CD4-positive, alpha-beta T cell (primary cell): ENCODE measurements at regions not wholly inside any gene's neighbourhood (a gene's known extent, or its start where the extent isn't known, plus 50 kb on each side); places are given as distances from the start of the nearest gene placed in this dataset.

Experiments
- ATAC-seq: fragments of 200-7000 bp; cut with Tn5 transposase; one replicate; pipeline ENCODE4 v1.10.0; 2022; ENCODE audit warnings: mild to moderate bottlenecking; ENCODE audit not compliant: poor library complexity
- CTCF ChIA-PET: fragments of 350-600 bp; sonication (Branson Sonifier 250); formaldehyde crosslinking; loops from one replicate; lab custom pipeline; 2021; ENCODE audit warnings: antibody characterized with exemption, inconsistent platforms; lab: Charles Lee
- POLR2A ChIA-PET: fragments of 350-600 bp; sonication (Branson Sonifier 250); formaldehyde crosslinking; loops from one replicate; lab custom pipeline; 2021; ENCODE audit warnings: antibody characterized with exemption, inconsistent platforms; lab: Charles Lee
- DNase-seq, 14 experiments: peaks; one replicate each; pipeline ENCODE4 v3.0.0-alpha.2; 2013 to 2020; ENCODE audit warnings: mixed read lengths in 2 of 14
- H3K27ac ChIP-seq, 2 donors: one replicate each; pipeline versions ENCODE4 v1.5.1 to v1.7.0; 2013; ENCODE audit warnings: low read length in 2 of 2, low read depth in 1 of 2, mild to moderate bottlenecking in 1 of 2
- H3K27me3 ChIP-seq, 2 experiments: 1 replicate in 1 of 2; 2 replicates in 1 of 2; pipeline versions ENCODE4 v1.6.1 to v1.7.0; 2013; ENCODE audit warnings: low read length in 2 of 2, control low read depth in 1 of 2, mild to moderate bottlenecking in 1 of 2, moderate library complexity in 1 of 2; ENCODE audit not compliant: insufficient read depth in 2 of 2, control insufficient read depth in 1 of 2
- H3K36me3 ChIP-seq: one replicate; pipeline ENCODE4 v1.6.1; 2013; ENCODE audit warnings: low read length, control low read depth; ENCODE audit not compliant: insufficient read depth
- H3K4me1 ChIP-seq: one replicate; pipeline ENCODE4 v1.6.1; 2013; ENCODE audit warnings: low read length, control low read depth; ENCODE audit not compliant: insufficient read depth
- H3K4me3 ChIP-seq: one replicate; pipeline ENCODE4 v1.5.1; 2013; ENCODE audit warnings: mild to moderate bottlenecking, low read length, moderate library complexity
- H3K9me3 ChIP-seq, 2 experiments: 1 replicate in 1 of 2; 2 replicates in 1 of 2; pipeline versions ENCODE4 v1.6.1 to v1.7.0; 2013; ENCODE audit warnings: low read length in 2 of 2, mild to moderate bottlenecking in 2 of 2, control low read depth in 1 of 2, moderate library complexity in 1 of 2; ENCODE audit not compliant: control insufficient read depth in 1 of 2, insufficient read depth in 1 of 2
- H3K27ac Mint-ChIP-seq: one replicate; pipeline ENCODE4 v1.8.0; 2020; ENCODE audit warnings: mixed read lengths
- H3K27me3 Mint-ChIP-seq: one replicate; pipeline ENCODE4 v1.8.0; 2021; ENCODE audit warnings: mixed read lengths
- H3K36me3 Mint-ChIP-seq: one replicate; pipeline ENCODE4 v1.8.0; 2021; ENCODE audit warnings: low read depth, mixed read lengths
- H3K4me1 Mint-ChIP-seq: one replicate; pipeline ENCODE4 v1.8.0; 2021; ENCODE audit warnings: low read depth, mixed read lengths
- H3K4me3 Mint-ChIP-seq: one replicate; pipeline ENCODE4 v1.8.0; 2020; ENCODE audit warnings: mild to moderate bottlenecking, mixed read lengths
- H3K9me3 Mint-ChIP-seq: one replicate; pipeline ENCODE4 v1.8.0; 2020; ENCODE audit warnings: mixed read lengths
- CTCF ChIP-seq: fragments of 200-600 bp; IDR thresholded peaks from one replicate; pipeline ENCODE4 v1.8.0; 2022; ENCODE audit warnings: antibody characterized with exemption, mild to moderate bottlenecking
- intact Hi-C, 2 experiments: fragments of 100-400 bp; cut with DNase I in 1 of 2; cut with micrococcal nuclease in 1 of 2; formaldehyde crosslinking; loops; one replicate each; pipeline versions ENCODE4 v1.15.1 to v1.9.0; 2023 to 2025; cut with DNase I, micrococcal nuclease

- Mint-ChIP-seq H3K4me1 (no peaks in the 10 kb centered on the region), H3K36me3 (no peaks in the 10 kb centered on the region), H3K27ac (no peak overlapping the region), H3K27me3 (no peaks in the 10 kb centered on the region), H3K4me3 (no peak overlapping the region), H3K9me3 (no peaks in the 10 kb centered on the region)
- Histone ChIP-seq H3K4me1 (no peaks in the 10 kb centered on the region), H3K36me3 (no peaks in the 10 kb centered on the region), H3K9me3 (no peaks in the 10 kb centered on the region), H3K4me3 (no peak overlapping the region), H3K27me3 (no peaks in the 10 kb centered on the region), H3K27ac (no peak overlapping the region)
- ATAC-seq (no peak), DNase-seq (no peak)
- CTCF ChIA-PET = no interaction called here
- no peak for TF ChIP-seq CTCF
- intact Hi-C loops = no loop called here
- POLR2A ChIA-PET = no interaction called here
Measured at GRCh38 chrX:97666890-97667289, 783.2 kb downstream of the RPA4 start.

- H3K27me3 Mint-ChIP-seq = no peaks in the 10 kb centered on the region
- H3K36me3 Mint-ChIP-seq = no peaks in the 10 kb centered on the region
- H3K4me3 Mint-ChIP-seq = no peak overlapping the region
- no peak for DNase-seq
- no peak overlapping the region for H3K27ac ChIP-seq
- H3K27ac Mint-ChIP-seq = no peak overlapping the region
- POLR2A ChIA-PET = no interaction called here
- H3K4me1 ChIP-seq = no peaks in the 10 kb centered on the region
- no peak for TF ChIP-seq CTCF
- H3K4me1 Mint-ChIP-seq = no peaks in the 10 kb centered on the region
- no peaks in the 10 kb centered on the region for H3K9me3 ChIP-seq
- CTCF ChIA-PET = no interaction called here
- no peak overlapping the region for H3K4me3 ChIP-seq
- H3K27me3 ChIP-seq = no peaks in the 10 kb centered on the region
- intact Hi-C loops = no loop called here
- ATAC-seq = no peak
- H3K9me3 Mint-ChIP-seq = no peaks in the 10 kb centered on the region
- no peaks in the 10 kb centered on the region for H3K36me3 ChIP-seq
Measured at GRCh38 chrX:97668126-97668525, 784.4 kb downstream of the RPA4 start.

- no peaks in the 10 kb centered on the region for H3K27me3 ChIP-seq
- Mint-ChIP-seq H3K27me3 (no peaks in the 10 kb centered on the region), H3K36me3 (no peaks in the 10 kb centered on the region), H3K4me1 (no peaks in the 10 kb centered on the region), H3K9me3 (no peaks in the 10 kb centered on the region), H3K27ac (no peak overlapping the region), H3K4me3 (no peak overlapping the region)
- no peaks in the 10 kb centered on the region for H3K9me3 ChIP-seq
- H3K4me3 ChIP-seq = no peak overlapping the region
- TF ChIP-seq CTCF = no peak
- intact Hi-C loops = no loop called here
- no peaks in the 10 kb centered on the region for H3K4me1 ChIP-seq
- ChIA-PET CTCF (no interaction called here), POLR2A (no interaction called here)
- no peak for DNase-seq
- no peaks in the 10 kb centered on the region for H3K36me3 ChIP-seq
- ATAC-seq = no peak
- no peak overlapping the region for H3K27ac ChIP-seq
Measured at GRCh38 chrX:97672138-97672537, 788.4 kb downstream of the RPA4 start.
